H9 (cell line): ENCODE measurements at regions not wholly inside any gene's neighbourhood (a gene's known extent, or its start where the extent isn't known, plus 50 kb on each side); places are given as distances from the start of the nearest gene placed in this dataset.

ENCODE experiments used
- DNase-seq: peaks from one replicate; pipeline ENCODE4 v3.0.0-alpha.2; 2017
- H2AFZ ChIP-seq: one replicate; pipeline ENCODE4 v1.6.1; 2013; ENCODE audit warnings: mild to moderate bottlenecking, low read length, control low read depth, moderate library complexity
- H2AK5ac ChIP-seq: 2 replicates; pipeline ENCODE4 v1.6.1; 2013; ENCODE audit warnings: low read length, control low read depth, mixed read lengths; ENCODE audit not compliant: insufficient read length
- H2BK120ac ChIP-seq: one replicate; pipeline ENCODE4 v1.6.1; 2013; ENCODE audit warnings: low read depth, mild to moderate bottlenecking, low read length, control low read depth, inconsistent platforms; ENCODE audit not compliant: poor library complexity, severe bottlenecking
- H2BK12ac ChIP-seq: 2 replicates; pipeline ENCODE4 v1.6.1; 2013; ENCODE audit warnings: low read length, control low read depth, mixed read lengths, low read depth; ENCODE audit not compliant: insufficient read length
- H2BK15ac ChIP-seq: 2 replicates; pipeline ENCODE4 v1.6.1; 2013; ENCODE audit warnings: low read depth, low read length, control low read depth
- H2BK20ac ChIP-seq: one replicate; pipeline ENCODE4 v1.6.1; 2013; ENCODE audit warnings: low read depth, mild to moderate bottlenecking, low read length, control low read depth, inconsistent platforms; ENCODE audit not compliant: poor library complexity, severe bottlenecking
- H2BK5ac ChIP-seq: 2 replicates; pipeline ENCODE4 v1.6.1; 2013; ENCODE audit warnings: low read length, control low read depth, mixed read lengths; ENCODE audit not compliant: insufficient read length
- H3K14ac ChIP-seq: 2 replicates; pipeline ENCODE4 v1.6.1; 2013; ENCODE audit warnings: low read length, control low read depth; ENCODE audit not compliant: insufficient read depth
- H3K18ac ChIP-seq: 2 replicates; pipeline ENCODE4 v1.6.1; 2013; ENCODE audit warnings: low read depth, mild to moderate bottlenecking, mixed read lengths, low read length, control low read depth; ENCODE audit not compliant: insufficient read length
- H3K23ac ChIP-seq: 2 replicates; pipeline ENCODE4 v1.6.1; 2013; ENCODE audit warnings: low read length, control low read depth, mixed read lengths, low read depth; ENCODE audit not compliant: insufficient read length
- H3K23me2 ChIP-seq: 2 replicates; pipeline ENCODE4 v1.6.1; 2013; ENCODE audit warnings: low read depth, mild to moderate bottlenecking, mixed read lengths, low read length, control low read depth; ENCODE audit not compliant: insufficient read length, poor library complexity, severe bottlenecking
- H3K27ac ChIP-seq: 2 replicates; pipeline ENCODE4 v1.5.1; 2013; ENCODE audit warnings: low read length, control low read depth, mixed read lengths, low read depth; ENCODE audit not compliant: insufficient read length
- H3K27me3 ChIP-seq: 2 replicates; pipeline ENCODE4 v1.6.1; 2013; ENCODE audit warnings: low read length, control low read depth, inconsistent platforms; ENCODE audit not compliant: insufficient read depth
- H3K4ac ChIP-seq: 2 replicates; pipeline ENCODE4 v1.6.1; 2013; ENCODE audit warnings: low read depth, mild to moderate bottlenecking, control low read depth, inconsistent platforms, low read length, moderate library complexity
- H3K4me1 ChIP-seq: 2 replicates; pipeline ENCODE4 v1.6.1; 2013; ENCODE audit warnings: low read length, control low read depth, inconsistent platforms; ENCODE audit not compliant: insufficient read depth
- H3K4me2 ChIP-seq: 2 replicates; pipeline ENCODE4 v1.6.1; 2013; ENCODE audit warnings: low read length, control low read depth, mixed read lengths; ENCODE audit not compliant: insufficient read length, insufficient read depth
- H3K56ac ChIP-seq: 2 replicates; pipeline ENCODE4 v1.6.1; 2013; ENCODE audit warnings: low read depth, mild to moderate bottlenecking, mixed read lengths, low read length, control low read depth; ENCODE audit not compliant: insufficient read length
- H3K79me1 ChIP-seq: 2 replicates; pipeline ENCODE4 v1.6.1; 2013; ENCODE audit warnings: low read depth, mild to moderate bottlenecking, moderate library complexity, low read length, control low read depth, inconsistent platforms; ENCODE audit not compliant: insufficient read depth, poor library complexity, severe bottlenecking
- H3K79me2 ChIP-seq: 2 replicates; pipeline ENCODE4 v1.6.1; 2013; ENCODE audit warnings: low read length, control low read depth, inconsistent platforms; ENCODE audit not compliant: insufficient read depth
- H3K9ac ChIP-seq: 2 replicates; pipeline ENCODE4 v1.6.1; 2013; ENCODE audit warnings: low read length, control low read depth, mixed read lengths; ENCODE audit not compliant: insufficient read length; ENCODE audit errors: extremely low read depth
- H3K9me3 ChIP-seq: one replicate; pipeline ENCODE4 v1.6.1; 2013; ENCODE audit warnings: low read depth, low read length, inconsistent platforms; ENCODE audit not compliant: control insufficient read depth
- H3T11ph ChIP-seq: one replicate; pipeline ENCODE4 v1.6.1; 2013; ENCODE audit warnings: mild to moderate bottlenecking, low read length, control low read depth, inconsistent platforms
- H4K20me1 ChIP-seq: one replicate; pipeline ENCODE4 v1.6.1; 2013; ENCODE audit not compliant: control insufficient read depth, insufficient read length, insufficient read depth
- H4K5ac ChIP-seq: 2 replicates; pipeline ENCODE4 v1.6.1; 2013; ENCODE audit warnings: low read depth, mild to moderate bottlenecking, mixed read lengths, low read length, control low read depth; ENCODE audit not compliant: insufficient read length
- H4K8ac ChIP-seq: replicated peaks from 2 replicates; pipeline ENCODE4 v1.6.1; 2013; ENCODE audit warnings: low read length, control low read depth, mixed read lengths, low read depth; ENCODE audit not compliant: insufficient read length
- H4K91ac ChIP-seq: 2 replicates; pipeline ENCODE4 v1.6.1; 2013; ENCODE audit warnings: low read depth, mild to moderate bottlenecking, moderate library complexity, mixed read lengths, low read length, control low read depth; ENCODE audit not compliant: insufficient read length
- H3K27ac Mint-ChIP-seq, 3 experiments: 2 replicates in 2 of 3; 3 replicates in 1 of 3; pipeline ENCODE4 v1.8.0; 2020 to 2021; ENCODE audit warnings: mixed read lengths in 3 of 3, mild to moderate bottlenecking in 1 of 3, moderate library complexity in 1 of 3
- H3K27me3 Mint-ChIP-seq: 2 replicates; pipeline ENCODE4 v1.8.0; 2021; ENCODE audit warnings: low read depth, mild to moderate bottlenecking, moderate library complexity, mixed read lengths
- H3K36me3 Mint-ChIP-seq, 3 experiments: 2 replicates in 2 of 3; 3 replicates in 1 of 3; pipeline ENCODE4 v1.8.0; 2020 to 2021; ENCODE audit warnings: low read depth in 3 of 3, mixed read lengths in 3 of 3; ENCODE audit not compliant: insufficient read depth in 1 of 3
- H3K4me1 Mint-ChIP-seq, 2 experiments: 2 replicates each; pipeline ENCODE4 v1.8.0; 2020; ENCODE audit warnings: mixed read lengths in 2 of 2
- H3K4me3 Mint-ChIP-seq, 2 experiments: 2 replicates in 1 of 2; 3 replicates in 1 of 2; pipeline ENCODE4 v1.8.0; 2020 to 2021; ENCODE audit warnings: mild to moderate bottlenecking in 2 of 2, mixed read lengths in 2 of 2, moderate library complexity in 1 of 2
- H3K9me3 Mint-ChIP-seq, 2 experiments: 2 replicates in 1 of 2; 3 replicates in 1 of 2; pipeline ENCODE4 v1.8.0; 2020; ENCODE audit warnings: mild to moderate bottlenecking in 2 of 2, mixed read lengths in 2 of 2, moderate library complexity in 1 of 2
- WGBS: extraction: QIAGEN DNeasy Blood & Tissue Kit; methylation state at CpG from one replicate; pipeline ENCODE4 v1.1.7; 2013; ENCODE audit warnings: missing lambda C conversion rate, low lambda C conversion rate, mixed read lengths; ENCODE audit not compliant: insufficient read length; ENCODE audit errors: extremely low coverage; 5-methylcytosine and 5-hydroxymethylcytosine counted together
- TF ChIP-seq, protein P1 (sequence below): fragments of 200-600 bp; sonication (generic); conservative IDR thresholded peaks from 3 replicates; pipeline ENCODE4 v1.8.0; 2021; ENCODE audit warnings: antibody characterized with exemption, mild to moderate bottlenecking

- no peak overlapping the region for H3K9ac ChIP-seq
- TF ChIP-seq, protein P1, sequence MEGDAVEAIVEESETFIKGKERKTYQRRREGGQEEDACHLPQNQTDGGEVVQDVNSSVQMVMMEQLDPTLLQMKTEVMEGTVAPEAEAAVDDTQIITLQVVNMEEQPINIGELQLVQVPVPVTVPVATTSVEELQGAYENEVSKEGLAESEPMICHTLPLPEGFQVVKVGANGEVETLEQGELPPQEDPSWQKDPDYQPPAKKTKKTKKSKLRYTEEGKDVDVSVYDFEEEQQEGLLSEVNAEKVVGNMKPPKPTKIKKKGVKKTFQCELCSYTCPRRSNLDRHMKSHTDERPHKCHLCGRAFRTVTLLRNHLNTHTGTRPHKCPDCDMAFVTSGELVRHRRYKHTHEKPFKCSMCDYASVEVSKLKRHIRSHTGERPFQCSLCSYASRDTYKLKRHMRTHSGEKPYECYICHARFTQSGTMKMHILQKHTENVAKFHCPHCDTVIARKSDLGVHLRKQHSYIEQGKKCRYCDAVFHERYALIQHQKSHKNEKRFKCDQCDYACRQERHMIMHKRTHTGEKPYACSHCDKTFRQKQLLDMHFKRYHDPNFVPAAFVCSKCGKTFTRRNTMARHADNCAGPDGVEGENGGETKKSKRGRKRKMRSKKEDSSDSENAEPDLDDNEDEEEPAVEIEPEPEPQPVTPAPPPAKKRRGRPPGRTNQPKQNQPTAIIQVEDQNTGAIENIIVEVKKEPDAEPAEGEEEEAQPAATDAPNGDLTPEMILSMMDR, result no peak
Observed at GRCh38 chr3:140756240-140757016, 78.6 kb downstream of the TRIM42 start.

More at GRCh38 chr3:140756240-140757016, 78.6 kb downstream of the TRIM42 start:
- no peaks in the 10 kb centered on the region for H4K20me1 ChIP-seq
- H2BK20ac ChIP-seq, result no peak overlapping the region
- no peak overlapping the region for H3K18ac ChIP-seq
- no peak overlapping the region for H4K5ac ChIP-seq
- Mint-ChIP-seq H3K27ac (no peak overlapping the region), H3K36me3 (no peaks in the 10 kb centered on the region), H3K4me3 (no peak overlapping the region), H3K4me1 (peaks cover 6 to 11% of the 10 kb centered on the region in 2 experiments; a peak in 3 of 4 replicates), H3K27me3 (peaks cover 4% of the 10 kb centered on the region), H3K9me3 (no peaks in the 10 kb centered on the region)
- no peak overlapping the region for H3K56ac ChIP-seq
- H2BK5ac ChIP-seq, result no peak overlapping the region
- H4K91ac ChIP-seq, result no peak overlapping the region
- no peak overlapping the region for H3K14ac ChIP-seq
- no peaks in the 10 kb centered on the region for H3K79me2 ChIP-seq
- H2BK12ac ChIP-seq, result no peak overlapping the region
- H3K27ac ChIP-seq, result no peak overlapping the region
- H2BK15ac ChIP-seq, result no peak overlapping the region
- no peak for DNase-seq
- H2AK5ac ChIP-seq, result no peak overlapping the region
- no peaks in the 10 kb centered on the region for H3K23me2 ChIP-seq
- H3K4ac ChIP-seq, result no peak overlapping the region
- H4K8ac ChIP-seq, result no peak overlapping the region
- H3K23ac ChIP-seq, result no peak overlapping the region
- no peak overlapping the region for H3T11ph ChIP-seq
- H3K4me2 ChIP-seq, result no peak overlapping the region
- no peaks in the 10 kb centered on the region for H3K9me3 ChIP-seq
- no peaks in the 10 kb centered on the region for H3K79me1 ChIP-seq
- no peak overlapping the region for H2BK120ac ChIP-seq
- WGBS, result no CpG with 5 or more reads among the region's 1 CpG
- H3K27me3 ChIP-seq, result no peaks in the 10 kb centered on the region
- H3K4me1 ChIP-seq, result no peaks in the 10 kb centered on the region
- no peak overlapping the region for H2AFZ ChIP-seq
